ENCODE measurements at regions not wholly inside any gene's neighbourhood (a gene's known extent, or its start where the extent isn't known, plus 50 kb on each side); places are given as distances from the start of the nearest gene placed in this dataset.

GRCh38 chr2:76450024-76450475, 739.3 kb upstream of the GCFC2 start:
- DNase-seq (ENCODE audit: low read depth): no peak

- DNase-seq (ENCODE audit: low read depth): no peak
Measured at GRCh38 chr2:76448956-76449355, 738.2 kb upstream of the GCFC2 start.

GRCh38 chr2:76447294-76447693, 736.6 kb upstream of the GCFC2 start:
- no peak for DNase-seq (ENCODE audit: low read depth)

GRCh38 chr2:76446872-76447271, 736.2 kb upstream of the GCFC2 start:
- DNase-seq (ENCODE audit: low read depth): no peak

- no peak for DNase-seq (ENCODE audit: low read depth)
Measured at GRCh38 chr2:76445880-76446279, 735.2 kb upstream of the GCFC2 start.

GRCh38 chr2:76444732-76445131, 734.0 kb upstream of the GCFC2 start:
- no peak for DNase-seq (ENCODE audit: low read depth)

GRCh38 chr2:76437564-76437963, 726.8 kb upstream of the GCFC2 start:
- no peak for DNase-seq (ENCODE audit: low read depth)

GRCh38 chr2:76429374-76429773, 718.7 kb upstream of the GCFC2 start:
- DNase-seq (ENCODE audit: low read depth): no peak

- DNase-seq (ENCODE audit: low read depth): peak; percentile 9
Measured at GRCh38 chr2:76427452-76427851, 716.7 kb upstream of the GCFC2 start.

- DNase-seq (ENCODE audit: low read depth): no peak
Measured at GRCh38 chr2:76415821-76416220, 705.1 kb upstream of the GCFC2 start.

- DNase-seq (ENCODE audit: low read depth): no peak
Measured at GRCh38 chr2:76413436-76413835, 702.7 kb upstream of the GCFC2 start.

- no peak for DNase-seq (ENCODE audit: low read depth)
Measured at GRCh38 chr2:76406134-76406855, 695.6 kb upstream of the GCFC2 start.

- no peak for DNase-seq (ENCODE audit: low read depth)
Measured at GRCh38 chr2:76393356-76393755, 682.6 kb upstream of the GCFC2 start.

GRCh38 chr2:76391678-76392077, 681.0 kb upstream of the GCFC2 start:
- DNase-seq (ENCODE audit: low read depth): no peak

GRCh38 chr2:76387294-76387693, 676.6 kb upstream of the GCFC2 start:
- DNase-seq (ENCODE audit: low read depth): no peak

GRCh38 chr2:76385943-76386342, 675.2 kb upstream of the GCFC2 start:
- DNase-seq (ENCODE audit: low read depth): no peak

GRCh38 chr2:76381624-76382023, 670.9 kb upstream of the GCFC2 start:
- DNase-seq (ENCODE audit: low read depth): no peak

- DNase-seq (ENCODE audit: low read depth): no peak
Measured at GRCh38 chr2:76378140-76378539, 667.4 kb upstream of the GCFC2 start.

- DNase-seq (ENCODE audit: low read depth): no peak
Measured at GRCh38 chr2:76341439-76341838, 630.7 kb upstream of the GCFC2 start.

- DNase-seq (ENCODE audit: low read depth): no peak
Measured at GRCh38 chr2:76332871-76333270, 622.2 kb upstream of the GCFC2 start.

GRCh38 chr2:76330865-76331264, 620.1 kb upstream of the GCFC2 start:
- DNase-seq (ENCODE audit: low read depth): no peak

GRCh38 chr2:76326636-76327035, 615.9 kb upstream of the GCFC2 start:
- no peak for DNase-seq (ENCODE audit: low read depth)

GRCh38 chr2:76323381-76323780, 612.7 kb upstream of the GCFC2 start:
- no peak for DNase-seq (ENCODE audit: low read depth)

GRCh38 chr2:76320716-76321115, 610.0 kb upstream of the GCFC2 start:
- DNase-seq (ENCODE audit: low read depth): no peak

Measured in M059J (cell line).